HCT116 (cell line): ENCODE measurements at regions not wholly inside any gene's neighbourhood (a gene's known extent, or its start where the extent isn't known, plus 50 kb on each side); places are given as distances from the start of the nearest gene placed in this dataset.

Experiments
- ATAC-seq: fragments of 200-7000 bp; cut with Tn5 transposase; 2 replicates; pipeline ENCODE4 v1.9.1; 2020; ENCODE audit warnings: mild to moderate bottlenecking, moderate library complexity
- BruUV-seq: library from RNA; stranded (reverse); fragments of 400-500 nt; replicated peaks from 2 replicates; lab custom pipeline; 2021; lab: Mats Ljungman, UMichigan
- CTCF ChIA-PET: fragments of 300-600 bp; sonication (Branson Sonifier 250); formaldehyde crosslinking; loops from one replicate; lab custom pipeline; 2021; ENCODE audit warnings: antibody characterized with exemption; lab: Charles Lee
- POLR2A ChIA-PET: fragments of 300-600, 350-600 bp; sonication (Branson Sonifier 250); formaldehyde crosslinking; loops from one replicate; lab custom pipeline; 2021; ENCODE audit warnings: antibody characterized with exemption; lab: Charles Lee
- RAD21 ChIA-PET, 2 experiments: fragments of 300-600 bp; sonication (Branson Sonifier 250); formaldehyde crosslinking; loops; one replicate each; lab custom pipeline; 2023; ENCODE audit warnings: low total read pairs in 2 of 2; ENCODE audit not compliant: uncharacterized antibody in 2 of 2, unreplicated experiment in 2 of 2, low non-redundant PET in 1 of 2; lab: Charles Lee
- DNase-seq: peaks from one replicate; pipeline ENCODE4 v3.0.0-alpha.2; 2010; ENCODE audit warnings: low read depth, low spot score
- H2AFZ ChIP-seq: fragments of 200-600 bp; shearing (Covaris generic), sonication (generic); 2 replicates; pipeline ENCODE4 v1.6.1; 2017; ENCODE audit warnings: low read depth, mixed run types, mixed read lengths, antibody characterized with exemption, low read length; ENCODE audit not compliant: poor library complexity, severe bottlenecking
- H3K27ac ChIP-seq: 2 replicates; pipeline ENCODE4 v1.5.1; 2012; ENCODE audit warnings: low read depth, low read length
- H3K27me3 ChIP-seq: fragments of 200-600 bp; sonication (generic); 2 replicates; pipeline ENCODE4 v1.6.1; 2016; ENCODE audit warnings: mixed run types, low read length, mixed read lengths; ENCODE audit not compliant: insufficient read depth
- H3K36me3 ChIP-seq, 2 experiments: fragments of 200-500 bp in 1 of 2; fragments of 200-600 bp in 1 of 2; sonication (Bioruptor generic) in 1 of 2; sonication (generic) in 1 of 2; 2 replicates each; pipeline versions ENCODE4 v1.5.1 to v1.6.1; 2014 to 2016; ENCODE audit warnings: low read length in 2 of 2, inconsistent platforms in 1 of 2, mixed read lengths in 1 of 2, mixed run types in 1 of 2; ENCODE audit not compliant: insufficient read depth in 2 of 2, control insufficient read depth in 1 of 2
- H3K4me1 ChIP-seq, 2 experiments: fragments of 200-600 bp in 1 of 2; sonication (generic) in 1 of 2; 2 replicates each; pipeline versions ENCODE4 v1.5.1 to v1.6.1; 2012 to 2017; ENCODE audit warnings: low read length in 2 of 2, inconsistent platforms in 1 of 2, mild to moderate bottlenecking in 1 of 2, mixed read lengths in 1 of 2, mixed run types in 1 of 2, moderate library complexity in 1 of 2; ENCODE audit not compliant: insufficient read depth in 2 of 2, control insufficient read depth in 1 of 2
- H3K4me2 ChIP-seq: fragments of 200-600 bp; sonication (generic); 2 replicates; pipeline ENCODE4 v1.6.1; 2017; ENCODE audit warnings: mixed run types, low read length, mixed read lengths
- H3K4me3 ChIP-seq, 2 experiments: fragments of 200-600 bp in 1 of 2; sonication (generic) in 1 of 2; replicated peaks in 1 of 2; 2 replicates each; pipeline ENCODE4 v1.5.1; 2011 to 2016; ENCODE audit warnings: low read length in 2 of 2, control low read depth in 1 of 2, low read depth in 1 of 2, mild to moderate bottlenecking in 1 of 2, mixed read lengths in 1 of 2, mixed run types in 1 of 2
- H3K79me2 ChIP-seq: fragments of 200-600 bp; sonication (generic); 2 replicates; pipeline ENCODE4 v1.6.1; 2017; ENCODE audit warnings: mild to moderate bottlenecking, mixed run types, low read length, moderate library complexity, mixed read lengths; ENCODE audit not compliant: insufficient read depth
- H3K9ac ChIP-seq: fragments of 200-600 bp; sonication (generic); 2 replicates; pipeline ENCODE4 v1.6.1; 2016; ENCODE audit warnings: low read length, mixed read lengths
- H3K9me2 ChIP-seq: fragments of 200-600 bp; sonication (generic), shearing (Covaris generic); 2 replicates; pipeline ENCODE4 v1.6.1; 2017; ENCODE audit warnings: mixed run types, mild to moderate bottlenecking, moderate library complexity; ENCODE audit not compliant: insufficient read depth
- H3K9me3 ChIP-seq, 2 experiments: fragments of 200-500 bp in 1 of 2; fragments of 200-600 bp in 1 of 2; sonication (Bioruptor generic) in 1 of 2; sonication (generic) in 1 of 2; 2 replicates each; pipeline ENCODE4 v1.6.1; 2014 to 2017; ENCODE audit warnings: low read length in 2 of 2, mixed read lengths in 2 of 2, inconsistent platforms in 1 of 2, low read depth in 1 of 2, mild to moderate bottlenecking in 1 of 2, mixed run types in 1 of 2, moderate library complexity in 1 of 2; ENCODE audit not compliant: control insufficient read depth in 1 of 2, insufficient read depth in 1 of 2
- H4K20me1 ChIP-seq: fragments of 200-600 bp; sonication (generic), shearing (Covaris generic); 2 replicates; pipeline ENCODE4 v1.6.1; 2017; ENCODE audit warnings: mixed run types, mild to moderate bottlenecking, moderate library complexity; ENCODE audit not compliant: insufficient read depth
- ATF3 ChIP-seq: IDR thresholded peaks from 2 replicates; pipeline ENCODE4 v1.6.1; 2012
- CTCF ChIP-seq, 3 experiments: fragments of 200-600 bp in 1 of 3; sonication (generic) in 1 of 3; IDR thresholded peaks in 2 of 3; conservative IDR thresholded peaks in 1 of 3; 2 replicates each; pipeline ENCODE4 v1.5.1; 2012 to 2017; ENCODE audit warnings: low read depth in 2 of 3, low read length in 2 of 3, antibody characterized with exemption in 1 of 3, borderline replicate concordance in 1 of 3, control low read depth in 1 of 3, mild to moderate bottlenecking in 1 of 3, mixed read lengths in 1 of 3, mixed run types in 1 of 3, moderate library complexity in 1 of 3; ENCODE audit not compliant: insufficient read depth in 1 of 3
- ELF1 ChIP-seq: IDR thresholded peaks from 2 replicates; pipeline ENCODE4 v1.6.1; 2012; ENCODE audit warnings: low read depth, borderline replicate concordance
- EZH2 ChIP-seq: fragments of 200-600 bp; sonication (generic); IDR thresholded peaks from 2 replicates; pipeline ENCODE4 v1.6.1; 2017; ENCODE audit warnings: antibody characterized with exemption, mixed run types
- EZH2phosphoT487 ChIP-seq: fragments of 200-600 bp; IDR thresholded peaks from 2 replicates; pipeline ENCODE4 v1.6.1; 2018; ENCODE audit warnings: antibody characterized with exemption, borderline replicate concordance
- FOSL1 ChIP-seq: IDR thresholded peaks from 2 replicates; pipeline ENCODE4 v1.6.1; 2012; ENCODE audit warnings: low read depth
- JUND ChIP-seq: IDR thresholded peaks from 2 replicates; pipeline ENCODE4 v1.6.1; 2012
- MAX ChIP-seq: IDR thresholded peaks from 2 replicates; pipeline ENCODE4 v1.6.1; 2012
- POLR2A ChIP-seq: IDR thresholded peaks from 2 replicates; pipeline ENCODE4 v1.7.0; 2011; ENCODE audit warnings: borderline replicate concordance; ENCODE audit not compliant: insufficient read depth, insufficient read length; ENCODE audit errors: extremely low read depth
- POLR2AphosphoS5 ChIP-seq: IDR thresholded peaks from 2 replicates; pipeline ENCODE4 v1.6.1; 2011; ENCODE audit warnings: mild to moderate bottlenecking, low read depth, low read length, moderate library complexity
- RAD21 ChIP-seq: IDR thresholded peaks from 2 replicates; pipeline ENCODE4 v1.6.1; 2012; ENCODE audit warnings: low read depth, mild to moderate bottlenecking
- REST ChIP-seq: IDR thresholded peaks from 2 replicates; pipeline ENCODE4 v1.6.1; 2012; ENCODE audit warnings: low read depth
- SP1 ChIP-seq: IDR thresholded peaks from 2 replicates; pipeline ENCODE4 v1.6.1; 2012; ENCODE audit warnings: low read depth
- SRF ChIP-seq: IDR thresholded peaks from 2 replicates; pipeline ENCODE4 v1.6.1; 2012; ENCODE audit warnings: low read depth
- TCF7L2 ChIP-seq: IDR thresholded peaks from 2 replicates; pipeline ENCODE4 v1.7.0; 2011; ENCODE audit warnings: borderline replicate concordance, inconsistent platforms; ENCODE audit not compliant: insufficient read depth, insufficient read length; ENCODE audit errors: extremely low read depth
- YY1 ChIP-seq: IDR thresholded peaks from 2 replicates; pipeline ENCODE4 v1.6.1; 2011; ENCODE audit warnings: low read length, low read depth, moderate library complexity, mild to moderate bottlenecking; ENCODE audit not compliant: insufficient replicate concordance; ENCODE audit errors: extremely low read depth
- ZFX ChIP-seq: fragments of 450-650 bp; IDR thresholded peaks from 2 replicates; pipeline ENCODE4 v1.6.1; 2017
- ZNF274 ChIP-seq: fragments of 200-500 bp; sonication (Bioruptor generic); IDR thresholded peaks from 2 replicates; pipeline ENCODE4 v1.6.1; 2014; ENCODE audit warnings: mild to moderate bottlenecking, low read depth, low read length, inconsistent platforms
- intact Hi-C: fragments of 100-400 bp; cut with micrococcal nuclease; formaldehyde crosslinking; loops from 2 replicates; pipeline ENCODE4 v1.10.0; 2022

GRCh38 chr5:51657340-51658240, 274.3 kb downstream of the ISL1 start (continued):
- TF ChIP-seq SP1 = no peak
- TF ChIP-seq, all 23 proteins: peak for 0

GRCh38 chr5:51661646-51662265, 278.5 kb downstream of the ISL1 start:
- TF ChIP-seq MAX = no peak
- TF ChIP-seq FOSL1 = no peak
- no peak for TF ChIP-seq EZH2phosphoT487
- no peak for TF ChIP-seq REST
- TF ChIP-seq POLR2A = no peak
- TF ChIP-seq CTCF (IDR thresholded peaks at IDR 0.05 in 2 of 3, conservative IDR thresholded peaks at IDR 0.05 in 1 of 3; ENCODE audit: borderline replicate concordance in 1 of 3, insufficient read depth in 1 of 3, low read depth in 2 of 3, low read length in 2 of 3) = no peak
- TF ChIP-seq ATF3 = no peak
- no peak for TF ChIP-seq POLR2AphosphoS5
- TF ChIP-seq SRF = no peak
- TF ChIP-seq ELF1 = no peak
- TF ChIP-seq RAD21 = no peak
- TF ChIP-seq JUND = no peak
- no peak for TF ChIP-seq ZNF274
- no peak for TF ChIP-seq TCF7L2
- TF ChIP-seq YY1 = no peak
- TF ChIP-seq SP1 = no peak
- no peak for TF ChIP-seq EZH2
- TF ChIP-seq ZFX = no peak
- CTCF ChIA-PET = no interaction called here

More at GRCh38 chr5:51661646-51662265, 278.5 kb downstream of the ISL1 start:
- intact Hi-C loops = no loop called here
- H2AFZ ChIP-seq = no peak overlapping the region
- ChIA-PET POLR2A (no interaction called here), RAD21 (no interaction called here)
- DNase-seq = no peak
- no peaks in the 10 kb centered on the region for H4K20me1 ChIP-seq
- no peaks in the 10 kb centered on the region for H3K4me1 ChIP-seq
- ATAC-seq = no peak
- H3K4me2 ChIP-seq = no peak overlapping the region
- no peaks in the 10 kb centered on the region for H3K36me3 ChIP-seq
- H3K9ac ChIP-seq = no peak overlapping the region
- no peak overlapping the region for H3K4me3 ChIP-seq
- no peaks in the 10 kb centered on the region for H3K27me3 ChIP-seq
- no TSS peak for BruUV-seq
- H3K27ac ChIP-seq = no peak overlapping the region
- no peaks in the 10 kb centered on the region for H3K79me2 ChIP-seq
- no peaks in the 10 kb centered on the region for H3K9me2 ChIP-seq
- H3K9me3 ChIP-seq = no peaks in the 10 kb centered on the region
